Chondrocyte (in vitro differentiated cells): ENCODE measurements at regions not wholly inside any gene's neighbourhood (a gene's known extent, or its start where the extent isn't known, plus 50 kb on each side); places are given as distances from the start of the nearest gene placed in this dataset.
"Not testable (repeated sequence)": the region's sequence is repeated elsewhere in the genome, so short reads cannot be mapped to it uniquely, and the experiment has no call there.

Experiments used
- DNase-seq: peaks from one replicate; pipeline ENCODE4 v3.0.0; 2021; ENCODE audit warnings: mixed read lengths, low spot score
- H3K27ac Mint-ChIP-seq: one replicate; pipeline ENCODE4 v1.8.0; 2021; ENCODE audit warnings: mild to moderate bottlenecking, moderate library complexity, mixed read lengths; ENCODE audit not compliant: unreplicated experiment
- H3K27me3 Mint-ChIP-seq: 2 replicates; pipeline ENCODE4 v1.8.0; 2021; ENCODE audit warnings: low read depth, mixed read lengths
- H3K36me3 Mint-ChIP-seq: 2 replicates; pipeline ENCODE4 v1.8.0; 2021; ENCODE audit warnings: low read depth, mixed read lengths
- H3K4me1 Mint-ChIP-seq: 2 replicates; pipeline ENCODE4 v1.8.0; 2021; ENCODE audit warnings: low read depth, mild to moderate bottlenecking, mixed read lengths
- H3K4me3 Mint-ChIP-seq: one replicate; pipeline ENCODE4 v1.8.0; 2021; ENCODE audit warnings: mild to moderate bottlenecking, moderate library complexity, mixed read lengths; ENCODE audit not compliant: unreplicated experiment
- H3K9me3 Mint-ChIP-seq: 2 replicates; pipeline ENCODE4 v1.8.0; 2021; ENCODE audit warnings: low read depth, mixed read lengths
- CTCF ChIP-seq: fragments of 200-600 bp; sonication (generic); IDR thresholded peaks from 2 replicates; pipeline ENCODE4 v1.5.0; 2021; ENCODE audit warnings: antibody characterized with exemption, mild to moderate bottlenecking, moderate library complexity

GRCh38 chr2:7866104-7866503 lies 815.8 kb upstream of the ID2 start:
- DNase-seq, result no peak
- Mint-ChIP-seq H3K4me3 (no peak overlapping the region), H3K27ac (no peak overlapping the region), H3K4me1 (no peaks in the 10 kb centered on the region), H3K27me3 (peaks cover 8% of the 10 kb centered on the region), H3K36me3 (no peaks in the 10 kb centered on the region), H3K9me3 (no peaks in the 10 kb centered on the region)
- TF ChIP-seq CTCF, result no peak

GRCh38 chr2:7866825-7867224 lies 815.0 kb upstream of the ID2 start:
- no peaks in the 10 kb centered on the region for H3K36me3 Mint-ChIP-seq
- no peak for DNase-seq
- no peaks in the 10 kb centered on the region for H3K9me3 Mint-ChIP-seq
- H3K27ac Mint-ChIP-seq, result no peak overlapping the region
- TF ChIP-seq CTCF, result no peak
- H3K4me3 Mint-ChIP-seq, result no peak overlapping the region
- H3K4me1 Mint-ChIP-seq, result no peaks in the 10 kb centered on the region
- peaks cover 8% of the 10 kb centered on the region for H3K27me3 Mint-ChIP-seq

GRCh38 chr2:7867867-7868266 lies 814.0 kb upstream of the ID2 start:
- Mint-ChIP-seq H3K36me3 (no peaks in the 10 kb centered on the region), H3K4me1 (no peaks in the 10 kb centered on the region), H3K4me3 (no peak overlapping the region), H3K9me3 (no peaks in the 10 kb centered on the region), H3K27ac (no peak overlapping the region), H3K27me3 (peaks cover 8% of the 10 kb centered on the region)
- DNase-seq, result no peak
- TF ChIP-seq CTCF, result no peak

DNA sequence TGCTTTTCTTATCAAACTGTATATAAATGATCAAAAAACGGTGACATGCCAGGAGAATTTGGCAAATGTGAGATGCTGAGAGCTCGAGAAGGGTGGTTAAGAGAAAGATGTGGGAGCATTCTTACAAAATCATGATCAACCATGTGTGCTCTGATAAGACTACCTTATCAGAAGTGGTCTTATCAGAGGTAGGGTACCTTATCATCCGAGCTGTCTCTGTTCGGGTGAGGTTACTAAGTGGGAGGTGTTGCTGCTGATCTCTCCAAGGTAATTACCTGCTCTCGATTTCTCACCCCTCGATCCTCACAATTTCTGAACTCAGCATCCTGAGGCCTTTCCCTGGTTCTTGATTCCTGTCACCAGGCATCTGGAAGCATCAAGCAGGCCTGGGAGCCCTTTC lies 813.0 kb upstream of the ID2 start:
- peaks cover 8% of the 10 kb centered on the region for H3K27me3 Mint-ChIP-seq
- H3K4me1 Mint-ChIP-seq, result no peaks in the 10 kb centered on the region
- TF ChIP-seq CTCF, result no peak
- no peak overlapping the region for H3K27ac Mint-ChIP-seq
- H3K9me3 Mint-ChIP-seq, result no peaks in the 10 kb centered on the region
- H3K36me3 Mint-ChIP-seq, result no peaks in the 10 kb centered on the region
- H3K4me3 Mint-ChIP-seq, result no peak overlapping the region
- no peak for DNase-seq

DNA sequence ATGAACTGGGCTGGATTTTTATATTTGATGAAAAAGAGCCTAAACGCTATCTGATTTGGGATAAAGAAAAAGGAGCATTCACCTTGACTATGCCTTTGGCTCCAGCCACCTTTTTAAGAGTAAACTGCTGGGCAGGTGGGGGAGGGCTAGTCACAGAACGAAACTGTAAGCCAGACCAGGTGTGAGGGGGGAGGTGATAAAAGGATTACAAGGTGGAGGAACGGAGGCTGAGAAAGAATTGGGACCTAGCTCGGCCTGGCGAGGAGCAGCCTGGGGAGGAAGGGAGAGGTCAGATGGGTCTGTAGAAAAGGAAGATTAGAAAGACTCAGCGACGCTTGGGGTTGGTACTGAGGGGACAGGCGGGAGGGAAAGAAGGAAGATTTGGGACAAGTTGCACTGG lies 805.4 kb upstream of the ID2 start:
- not testable (repeated sequence) for H3K4me3 Mint-ChIP-seq, H3K9me3 Mint-ChIP-seq, H3K27ac Mint-ChIP-seq, H3K36me3 Mint-ChIP-seq, DNase-seq
- Mint-ChIP-seq H3K4me1 (peaks cover 19% of the 10 kb centered on the region), H3K27me3 (peaks cover 14% of the 10 kb centered on the region)

- H3K27ac Mint-ChIP-seq, H3K36me3 Mint-ChIP-seq, H3K4me3 Mint-ChIP-seq, DNase-seq, H3K9me3 Mint-ChIP-seq: not testable (repeated sequence)
- Mint-ChIP-seq H3K27me3 (peaks cover 14% of the 10 kb centered on the region), H3K4me1 (peaks cover 23% of the 10 kb centered on the region)
These were observed 803.6 kb upstream of the ID2 start for GRCh38 chr2:7878266-7878665.
